ENCODE measurements at regions not wholly inside any gene's neighbourhood (a gene's known extent, or its start where the extent isn't known, plus 50 kb on each side); places are given as distances from the start of the nearest gene placed in this dataset.

DNA sequence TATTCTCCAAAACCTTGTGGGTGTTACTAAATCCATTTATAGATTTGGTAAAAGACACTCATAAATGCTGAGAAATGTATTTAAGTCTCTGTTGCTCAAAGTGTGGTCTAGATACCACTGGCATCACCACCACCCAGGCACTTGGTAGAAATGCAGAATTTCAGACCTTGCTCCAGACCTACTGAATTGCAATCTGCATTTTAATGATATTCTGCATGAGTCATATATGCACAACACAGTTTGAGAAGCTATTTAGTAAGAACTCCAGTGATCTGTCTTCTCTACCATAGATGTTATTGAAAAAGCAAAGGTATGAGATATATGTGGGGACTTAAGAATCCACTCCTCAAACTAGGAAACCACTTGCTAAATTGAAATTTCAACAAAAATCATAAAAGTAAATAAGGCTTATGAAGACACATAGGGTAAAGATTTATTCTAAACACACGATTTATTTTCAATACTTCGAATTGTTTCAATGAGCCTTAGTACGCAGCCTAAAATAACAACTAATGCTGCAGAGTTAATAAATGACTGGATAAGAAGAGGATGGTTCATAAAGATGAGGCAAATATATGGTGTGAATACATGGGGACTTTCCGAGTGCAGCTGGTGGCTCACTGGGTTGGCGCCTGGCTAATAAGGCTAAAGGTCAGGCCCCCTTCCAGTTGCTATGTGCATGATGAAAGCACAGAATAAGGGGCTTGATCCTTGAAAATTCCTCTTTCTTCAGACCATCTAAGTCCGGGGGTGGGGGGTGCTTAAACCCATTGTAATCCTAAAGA lies 813.3 kb downstream of the NR2F2 start (continued):
- TF ChIP-seq, protein P1, sequence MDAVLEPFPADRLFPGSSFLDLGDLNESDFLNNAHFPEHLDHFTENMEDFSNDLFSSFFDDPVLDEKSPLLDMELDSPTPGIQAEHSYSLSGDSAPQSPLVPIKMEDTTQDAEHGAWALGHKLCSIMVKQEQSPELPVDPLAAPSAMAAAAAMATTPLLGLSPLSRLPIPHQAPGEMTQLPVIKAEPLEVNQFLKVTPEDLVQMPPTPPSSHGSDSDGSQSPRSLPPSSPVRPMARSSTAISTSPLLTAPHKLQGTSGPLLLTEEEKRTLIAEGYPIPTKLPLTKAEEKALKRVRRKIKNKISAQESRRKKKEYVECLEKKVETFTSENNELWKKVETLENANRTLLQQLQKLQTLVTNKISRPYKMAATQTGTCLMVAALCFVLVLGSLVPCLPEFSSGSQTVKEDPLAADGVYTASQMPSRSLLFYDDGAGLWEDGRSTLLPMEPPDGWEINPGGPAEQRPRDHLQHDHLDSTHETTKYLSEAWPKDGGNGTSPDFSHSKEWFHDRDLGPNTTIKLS (IDR thresholded peaks at IDR 0.05; ENCODE audit: borderline replicate concordance, low read depth): no peak

DNA sequence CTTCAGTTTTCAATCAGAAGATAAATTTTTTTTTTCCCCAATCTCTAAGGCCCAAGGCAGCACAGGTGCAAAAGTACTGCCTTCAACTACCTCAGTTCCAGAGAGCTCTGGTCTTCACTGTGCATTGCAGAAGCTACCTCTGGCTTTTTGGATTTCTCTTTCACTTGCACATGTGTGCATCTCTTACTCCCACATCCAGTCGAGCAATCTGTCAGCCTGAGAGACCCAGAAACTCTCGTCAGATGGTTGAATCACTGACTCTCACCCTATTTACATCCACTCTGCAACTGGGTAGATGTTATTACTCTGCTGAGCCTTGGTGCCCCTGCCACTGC lies 813.8 kb downstream of the NR2F2 start:
- Histone ChIP-seq H3K27me3 (ENCODE audit: control insufficient read depth in 2 of 2, insufficient read depth in 2 of 2, low read length in 2 of 2) (no peaks in the 10 kb centered on the region), H3K4me3 (no peak overlapping the region), H3K9ac (ENCODE audit: insufficient read depth in 1 of 2, low read depth in 2 of 2, low read length in 2 of 2) (no peak overlapping the region), H2AFZ (ENCODE audit: low read depth, low read length) (no peak overlapping the region), H3K27ac (ENCODE audit: extremely low read depth, low read depth, low read length) (no peak overlapping the region), H3K4me2 (ENCODE audit: insufficient read depth, low read length) (no peak overlapping the region), H3K9me1 (ENCODE audit: control insufficient read depth, insufficient read depth, low read length) (no peaks in the 10 kb centered on the region), H4K20me1 (replicated peaks; ENCODE audit: control insufficient read depth, insufficient read depth, low read length) (no peaks in the 10 kb centered on the region), H3K36me3 (ENCODE audit: control insufficient read depth, insufficient read depth, low read length) (no peaks in the 10 kb centered on the region), H3K4me1 (replicated peaks in 1 of 2; ENCODE audit: control insufficient read depth in 2 of 2, insufficient read depth in 2 of 2, low read length in 2 of 2) (no peaks in the 10 kb centered on the region), H3K79me2 (ENCODE audit: control insufficient read depth, insufficient read depth, low read length) (no peaks in the 10 kb centered on the region), H3K9me3 (replicated peaks; ENCODE audit: control insufficient read depth, insufficient read depth, low read depth, low read length) (no peaks in the 10 kb centered on the region)
- in situ Hi-C loops (cut with MboI): no loop called here
- FAIRE-seq (no peak), ATAC-seq (no peak), DNase-seq (ENCODE audit: extremely low read depth in 1 of 4, low spot score in 3 of 4) (no peak)
- no TSS peak for BruUV-seq (replicated peaks)
- ChIA-PET CTCF (ENCODE audit: low intra/inter-chr PET ratio) (no interaction called here), POLR2A (no interaction called here)
- intact Hi-C loops (cut with micrococcal nuclease): no loop called here
- WGBS (ENCODE audit: insufficient coverage, low coverage, missing lambda C conversion rate): 0% methylated on average over 2 of the region's 2 CpGs
- TF ChIP-seq PRPF4 (IDR thresholded peaks at IDR 0.05; ENCODE audit: insufficient read depth, low read depth, low read length, poor library complexity, severe bottlenecking) (no peak), ZNF143 (CRISPR knock-in tag; IDR thresholded peaks at IDR 0.05) (no peak), KDM1A (IDR thresholded peaks at IDR 0.05) (no peak), SIX5 (IDR thresholded peaks at IDR 0.05; ENCODE audit: borderline replicate concordance in 1 of 2, insufficient read depth in 1 of 2, low read depth in 1 of 2, low read length in 2 of 2) (no peak), TEAD2 (tag; IDR thresholded peaks at IDR 0.05) (no peak), RBM17 (IDR thresholded peaks at IDR 0.05; ENCODE audit: borderline replicate concordance, low read depth, low read length) (no peak), PHB2 (IDR thresholded peaks at IDR 0.05; ENCODE audit: low read depth) (no peak), TGIF2 (CRISPR knock-in tag; IDR thresholded peaks at IDR 0.05) (no peak), PHF8 (IDR thresholded peaks at IDR 0.05; ENCODE audit: borderline replicate concordance, low read length) (no peak)
- TF ChIP-seq, protein P2, sequence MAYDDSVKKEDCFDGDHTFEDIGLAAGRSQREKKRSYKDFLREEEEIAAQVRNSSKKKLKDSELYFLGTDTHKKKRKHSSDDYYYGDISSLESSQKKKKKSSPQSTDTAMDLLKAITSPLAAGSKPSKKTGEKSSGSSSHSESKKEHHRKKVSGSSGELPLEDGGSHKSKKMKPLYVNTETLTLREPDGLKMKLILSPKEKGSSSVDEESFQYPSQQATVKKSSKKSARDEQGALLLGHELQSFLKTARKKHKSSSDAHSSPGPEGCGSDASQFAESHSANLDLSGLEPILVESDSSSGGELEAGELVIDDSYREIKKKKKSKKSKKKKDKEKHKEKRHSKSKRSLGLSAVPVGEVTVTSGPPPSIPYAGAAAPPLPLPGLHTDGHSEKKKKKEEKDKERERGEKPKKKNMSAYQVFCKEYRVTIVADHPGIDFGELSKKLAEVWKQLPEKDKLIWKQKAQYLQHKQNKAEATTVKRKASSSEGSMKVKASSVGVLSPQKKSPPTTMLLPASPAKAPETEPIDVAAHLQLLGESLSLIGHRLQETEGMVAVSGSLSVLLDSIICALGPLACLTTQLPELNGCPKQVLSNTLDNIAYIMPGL (CRISPR knock-in tag; IDR thresholded peaks at IDR 0.05): no peak
- TF ChIP-seq, protein P3, sequence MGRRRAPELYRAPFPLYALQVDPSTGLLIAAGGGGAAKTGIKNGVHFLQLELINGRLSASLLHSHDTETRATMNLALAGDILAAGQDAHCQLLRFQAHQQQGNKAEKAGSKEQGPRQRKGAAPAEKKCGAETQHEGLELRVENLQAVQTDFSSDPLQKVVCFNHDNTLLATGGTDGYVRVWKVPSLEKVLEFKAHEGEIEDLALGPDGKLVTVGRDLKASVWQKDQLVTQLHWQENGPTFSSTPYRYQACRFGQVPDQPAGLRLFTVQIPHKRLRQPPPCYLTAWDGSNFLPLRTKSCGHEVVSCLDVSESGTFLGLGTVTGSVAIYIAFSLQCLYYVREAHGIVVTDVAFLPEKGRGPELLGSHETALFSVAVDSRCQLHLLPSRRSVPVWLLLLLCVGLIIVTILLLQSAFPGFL (CRISPR knock-in tag; IDR thresholded peaks at IDR 0.05): no peak
- TF ChIP-seq, protein P4, sequence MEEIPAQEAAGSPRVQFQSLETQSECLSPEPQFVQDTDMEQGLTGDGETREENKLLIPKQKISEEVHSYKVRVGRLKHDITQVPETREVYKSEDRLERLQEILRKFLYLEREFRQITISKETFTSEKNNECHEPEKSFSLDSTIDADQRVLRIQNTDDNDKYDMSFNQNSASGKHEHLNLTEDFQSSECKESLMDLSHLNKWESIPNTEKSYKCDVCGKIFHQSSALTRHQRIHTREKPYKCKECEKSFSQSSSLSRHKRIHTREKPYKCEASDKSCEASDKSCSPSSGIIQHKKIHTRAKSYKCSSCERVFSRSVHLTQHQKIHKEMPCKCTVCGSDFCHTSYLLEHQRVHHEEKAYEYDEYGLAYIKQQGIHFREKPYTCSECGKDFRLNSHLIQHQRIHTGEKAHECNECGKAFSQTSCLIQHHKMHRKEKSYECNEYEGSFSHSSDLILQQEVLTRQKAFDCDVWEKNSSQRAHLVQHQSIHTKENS (CRISPR knock-in tag; IDR thresholded peaks at IDR 0.05): no peak

Data from K562 (cell line).